Neural cell (in vitro differentiated cells): ENCODE measurements at regions not wholly inside any gene's neighbourhood (a gene's known extent, or its start where the extent isn't known, plus 50 kb on each side); places are given as distances from the start of the nearest gene placed in this dataset.

Experiments used
- H2AFZ ChIP-seq: fragments of 200-600, 300-800 bp; sonication (generic), shearing (Covaris generic); 2 replicates; pipeline ENCODE4 v1.6.0; 2014; ENCODE audit warnings: low read depth, mild to moderate bottlenecking, antibody characterized with exemption, low read length, moderate library complexity
- H3F3A ChIP-seq: fragments of 200-600 bp; shearing (Covaris generic); 2 replicates; pipeline ENCODE4 v1.6.1; 2016; ENCODE audit warnings: mild to moderate bottlenecking, moderate library complexity, mixed read lengths, antibody characterized with exemption, low read length; ENCODE audit not compliant: insufficient read depth, poor library complexity, severe bottlenecking
- H3K27ac ChIP-seq: fragments of 200-600, 300-800 bp; sonication (generic), shearing (Covaris generic); 2 replicates; pipeline ENCODE4 v1.5.1; 2014; ENCODE audit warnings: mild to moderate bottlenecking, low read length, moderate library complexity
- H3K27me3 ChIP-seq: fragments of 300-800, 200-600 bp; sonication (generic), shearing (Covaris generic); 2 replicates; pipeline ENCODE4 v1.6.0; 2014; ENCODE audit warnings: mild to moderate bottlenecking, low read depth, low read length, moderate library complexity; ENCODE audit not compliant: insufficient read depth
- H3K36me3 ChIP-seq: fragments of 300-800, 200-600 bp; sonication (generic), shearing (Covaris generic); 2 replicates; pipeline ENCODE4 v1.5.1; 2014; ENCODE audit warnings: mild to moderate bottlenecking, antibody characterized with exemption, low read length, moderate library complexity; ENCODE audit not compliant: insufficient read depth
- H3K4me2 ChIP-seq: fragments of 300-800, 200-600 bp; sonication (generic), shearing (Covaris generic); 2 replicates; pipeline ENCODE4 v1.6.0; 2014; ENCODE audit warnings: mild to moderate bottlenecking, low read length
- H3K4me3 ChIP-seq: fragments of 300-800, 200-600 bp; sonication (generic), shearing (Covaris generic); 2 replicates; pipeline ENCODE4 v1.5.1; 2014; ENCODE audit warnings: mild to moderate bottlenecking, low read length, moderate library complexity
- H3K79me2 ChIP-seq: fragments of 200-600 bp; shearing (Covaris generic); replicated peaks from 2 replicates; pipeline ENCODE4 v1.6.0; 2014; ENCODE audit warnings: mild to moderate bottlenecking, low read length, moderate library complexity; ENCODE audit not compliant: insufficient read depth
- H3K9ac ChIP-seq: fragments of 300-800, 200-600 bp; sonication (generic), shearing (Covaris generic); 2 replicates; pipeline ENCODE4 v1.6.1; 2016; ENCODE audit warnings: mild to moderate bottlenecking, low read length, mixed read lengths
- H3K9me2 ChIP-seq: fragments of 200-600 bp; shearing (Covaris generic); 2 replicates; pipeline ENCODE4 v1.6.1; 2016; ENCODE audit warnings: mild to moderate bottlenecking, low read length, mixed read lengths; ENCODE audit not compliant: insufficient read depth
- H3K9me3 ChIP-seq: fragments of 200-600, 300-800 bp; sonication (generic), shearing (Covaris generic); 2 replicates; pipeline ENCODE4 v1.6.1; 2016; ENCODE audit warnings: mild to moderate bottlenecking, mixed run types, low read length, moderate library complexity, mixed read lengths
- H4K20me1 ChIP-seq: fragments of 200-600 bp; shearing (Covaris generic); 2 replicates; pipeline ENCODE4 v1.6.1; 2016; ENCODE audit warnings: mild to moderate bottlenecking, mixed run types; ENCODE audit not compliant: insufficient read depth
- EP300 ChIP-seq: fragments of 450-650 bp; conservative IDR thresholded peaks from 2 replicates; pipeline ENCODE4 v1.6.1; 2014; ENCODE audit warnings: antibody characterized with exemption, mild to moderate bottlenecking, moderate library complexity; ENCODE audit not compliant: poor library complexity, severe bottlenecking
- EZH2 ChIP-seq: fragments of 200-600, 300-800 bp; shearing (Covaris generic), sonication (generic); IDR thresholded peaks from 2 replicates; pipeline ENCODE4 v1.6.1; 2014; ENCODE audit warnings: antibody characterized with exemption, low read length, borderline replicate concordance, mild to moderate bottlenecking; ENCODE audit not compliant: insufficient read depth, poor library complexity, severe bottlenecking
- MXI1 ChIP-seq: fragments of 450-650 bp; conservative IDR thresholded peaks from 2 replicates; pipeline ENCODE4 v1.6.1; 2014; ENCODE audit warnings: antibody characterized with exemption, mild to moderate bottlenecking; ENCODE audit not compliant: poor library complexity, severe bottlenecking
- POLR2AphosphoS5 ChIP-seq: IDR thresholded peaks from 2 replicates; pipeline ENCODE4 v1.6.1; 2012
- RAD21 ChIP-seq: fragments of 450-650 bp; conservative IDR thresholded peaks from 2 replicates; pipeline ENCODE4 v1.6.1; 2014; ENCODE audit warnings: antibody characterized with exemption, mild to moderate bottlenecking, moderate library complexity
- REST ChIP-seq: IDR thresholded peaks from 2 replicates; pipeline ENCODE4 v1.6.1; 2012; ENCODE audit warnings: borderline replicate concordance
- SMC3 ChIP-seq: fragments of 450-650 bp; conservative IDR thresholded peaks from 2 replicates; pipeline ENCODE4 v1.6.1; 2014; ENCODE audit warnings: antibody characterized with exemption, mild to moderate bottlenecking, moderate library complexity; ENCODE audit not compliant: poor library complexity
- TAF1 ChIP-seq: IDR thresholded peaks from 2 replicates; pipeline ENCODE4 v1.6.1; 2012; ENCODE audit warnings: low read depth
- TF ChIP-seq, protein P1 (sequence below): fragments of 450-650 bp; IDR thresholded peaks from 2 replicates; pipeline ENCODE4 v1.5.1; 2014; ENCODE audit warnings: antibody characterized with exemption, mild to moderate bottlenecking, moderate library complexity; ENCODE audit not compliant: poor library complexity, severe bottlenecking

- H2AFZ ChIP-seq: no peak overlapping the region
- H3K4me2 ChIP-seq: no peak overlapping the region
- TF ChIP-seq TAF1 (no peak), RAD21 (no peak), EZH2 (no peak), POLR2AphosphoS5 (no peak), MXI1 (no peak), SMC3 (no peak), REST (no peak), EP300 (no peak)
- TF ChIP-seq, protein P1, sequence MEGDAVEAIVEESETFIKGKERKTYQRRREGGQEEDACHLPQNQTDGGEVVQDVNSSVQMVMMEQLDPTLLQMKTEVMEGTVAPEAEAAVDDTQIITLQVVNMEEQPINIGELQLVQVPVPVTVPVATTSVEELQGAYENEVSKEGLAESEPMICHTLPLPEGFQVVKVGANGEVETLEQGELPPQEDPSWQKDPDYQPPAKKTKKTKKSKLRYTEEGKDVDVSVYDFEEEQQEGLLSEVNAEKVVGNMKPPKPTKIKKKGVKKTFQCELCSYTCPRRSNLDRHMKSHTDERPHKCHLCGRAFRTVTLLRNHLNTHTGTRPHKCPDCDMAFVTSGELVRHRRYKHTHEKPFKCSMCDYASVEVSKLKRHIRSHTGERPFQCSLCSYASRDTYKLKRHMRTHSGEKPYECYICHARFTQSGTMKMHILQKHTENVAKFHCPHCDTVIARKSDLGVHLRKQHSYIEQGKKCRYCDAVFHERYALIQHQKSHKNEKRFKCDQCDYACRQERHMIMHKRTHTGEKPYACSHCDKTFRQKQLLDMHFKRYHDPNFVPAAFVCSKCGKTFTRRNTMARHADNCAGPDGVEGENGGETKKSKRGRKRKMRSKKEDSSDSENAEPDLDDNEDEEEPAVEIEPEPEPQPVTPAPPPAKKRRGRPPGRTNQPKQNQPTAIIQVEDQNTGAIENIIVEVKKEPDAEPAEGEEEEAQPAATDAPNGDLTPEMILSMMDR: no peak
- no peaks in the 10 kb centered on the region for H3K9me2 ChIP-seq
- no peak overlapping the region for H3K27ac ChIP-seq
- H3K36me3 ChIP-seq: no peaks in the 10 kb centered on the region
- H4K20me1 ChIP-seq: no peaks in the 10 kb centered on the region
- H3K9me3 ChIP-seq: no peaks in the 10 kb centered on the region
- no peak overlapping the region for H3K4me3 ChIP-seq
- no peaks in the 10 kb centered on the region for H3K27me3 ChIP-seq
- no peaks in the 10 kb centered on the region for H3F3A ChIP-seq
- H3K9ac ChIP-seq: no peak overlapping the region
- H3K79me2 ChIP-seq: no peaks in the 10 kb centered on the region
Observed at GRCh38 chr5:111016801-111017200, 54.7 kb upstream of the TSLP start.

GRCh38 chr5:111017731-111018130 lies 53.8 kb upstream of the TSLP start:
- no peaks in the 10 kb centered on the region for H4K20me1 ChIP-seq
- no peaks in the 10 kb centered on the region for H3F3A ChIP-seq
- no peaks in the 10 kb centered on the region for H3K79me2 ChIP-seq
- no peaks in the 10 kb centered on the region for H3K9me2 ChIP-seq
- no peaks in the 10 kb centered on the region for H3K36me3 ChIP-seq
- H3K27me3 ChIP-seq: no peaks in the 10 kb centered on the region
- no peak for TF ChIP-seq EP300
- TF ChIP-seq POLR2AphosphoS5: no peak
- no peak for TF ChIP-seq RAD21
- no peak for TF ChIP-seq REST
- TF ChIP-seq, protein P1: no peak
- no peak for TF ChIP-seq EZH2
- no peak for TF ChIP-seq TAF1
- no peak for TF ChIP-seq MXI1
- no peak overlapping the region for H3K9ac ChIP-seq
- H3K9me3 ChIP-seq: no peaks in the 10 kb centered on the region
- H3K4me2 ChIP-seq: no peak overlapping the region
- H3K4me3 ChIP-seq: no peak overlapping the region
- no peak overlapping the region for H2AFZ ChIP-seq
- no peak overlapping the region for H3K27ac ChIP-seq
